GM12878 (cell line): ENCODE measurements at regions not wholly inside any gene's neighbourhood (a gene's known extent, or its start where the extent isn't known, plus 50 kb on each side); places are given as distances from the start of the nearest gene placed in this dataset.

Source experiments
- ATAC-seq: fragments of 200-7000 bp; cut with Tn5 transposase; 3 replicates; pipeline ENCODE4 v1.9.1; 2020; ENCODE audit warnings: mild to moderate bottlenecking, moderate library complexity
- BruUV-seq: library from RNA; stranded (reverse); fragments of 400-500 nt; replicated peaks from 2 replicates; lab custom pipeline; 2021; lab: Mats Ljungman, UMichigan
- CTCF ChIA-PET: fragments of 300-600 bp; sonication (Branson Sonifier 250); formaldehyde crosslinking; extraction: SDS; loops from one replicate; lab custom pipeline; 2021; ENCODE audit warnings: inconsistent platforms; lab: Yijun Ruan, JAX
- POLR2A ChIA-PET: fragments of 350-600 bp; formaldehyde crosslinking; extraction: SDS; loops from one replicate; lab custom pipeline; 2021; ENCODE audit warnings: inconsistent platforms; lab: Charles Lee
- RAD21 ChIA-PET: fragments of 300-600 bp; sonication (Branson Sonifier 250); formaldehyde crosslinking; loops from one replicate; lab custom pipeline; 2023; ENCODE audit warnings: antibody characterized with exemption; ENCODE audit not compliant: unreplicated experiment; lab: Charles Lee
- SMC1A ChIA-PET: fragments of 300-600 bp; sonication (Branson Sonifier 250); formaldehyde crosslinking; loops from one replicate; lab custom pipeline; 2023; ENCODE audit not compliant: unreplicated experiment, uncharacterized antibody; lab: Charles Lee
- DNase-seq: peaks from one replicate; pipeline ENCODE4 v3.0.0-alpha.2; 2011; ENCODE audit warnings: low read depth, low spot score
- FAIRE-seq: peaks from 3 replicates; lab custom pipeline; 2011; peaks lifted over from hg19 to GRCh38; lab: Jason Lieb, UNC
- H2AFZ ChIP-seq: 2 replicates; pipeline ENCODE4 v1.6.0; 2011; ENCODE audit warnings: low read depth, low read length, control low read depth; ENCODE audit not compliant: control insufficient read depth
- H3K27ac ChIP-seq: 2 replicates; pipeline ENCODE4 v1.5.1; 2011; ENCODE audit warnings: control low read depth; ENCODE audit not compliant: control insufficient read depth, insufficient read depth
- H3K27me3 ChIP-seq, 2 experiments: replicated peaks in 1 of 2; 2 replicates each; pipeline versions ENCODE4 v1.6.0 to v1.6.1; 2011; ENCODE audit warnings: low read length in 1 of 2; ENCODE audit not compliant: control insufficient read depth in 2 of 2, insufficient read depth in 2 of 2
- H3K36me3 ChIP-seq, 2 experiments: 2 replicates each; pipeline ENCODE4 v1.5.1; 2011; ENCODE audit warnings: low read length in 1 of 2; ENCODE audit not compliant: control insufficient read depth in 2 of 2, insufficient read depth in 2 of 2
- H3K4me1 ChIP-seq: 2 replicates; pipeline ENCODE4 v1.6.1; 2011; ENCODE audit warnings: mild to moderate bottlenecking, low read length, moderate library complexity, mixed read lengths; ENCODE audit not compliant: control insufficient read depth, insufficient read depth
- H3K4me2 ChIP-seq: 2 replicates; pipeline ENCODE4 v1.6.0; 2011; ENCODE audit warnings: control low read depth; ENCODE audit not compliant: control insufficient read depth, insufficient read depth
- H3K4me3 ChIP-seq: fragments of 200-600 bp; sonication (generic); 2 replicates; pipeline ENCODE4 v1.5.1; 2016
- H3K79me2 ChIP-seq: 2 replicates; pipeline ENCODE4 v1.6.0; 2011; ENCODE audit warnings: low read length; ENCODE audit not compliant: control insufficient read depth, insufficient read depth
- H3K9ac ChIP-seq: 2 replicates; pipeline ENCODE4 v1.8.0; 2011; ENCODE audit warnings: low read length, control low read depth, mixed read lengths; ENCODE audit not compliant: control insufficient read depth, insufficient read depth
- H3K9me3 ChIP-seq: replicated peaks from 3 replicates; pipeline ENCODE4 v1.5.1; 2011; ENCODE audit warnings: mild to moderate bottlenecking, low read length; ENCODE audit not compliant: control insufficient read depth, insufficient read depth
- H4K20me1 ChIP-seq: 2 replicates; pipeline ENCODE4 v1.6.0; 2011; ENCODE audit not compliant: control insufficient read depth, insufficient read depth
- HDAC6 ChIP-seq: fragments of 200-600 bp; sonication (generic); IDR thresholded peaks from one replicate; pipeline ENCODE4 v1.8.0; 2017; ENCODE audit warnings: antibody characterized with exemption; ENCODE audit not compliant: unreplicated experiment
- JUNB ChIP-seq: IDR thresholded peaks from 2 replicates; pipeline ENCODE4 v1.6.1; 2016; ENCODE audit warnings: antibody characterized with exemption, mild to moderate bottlenecking
- NFYA ChIP-seq: IDR thresholded peaks from 2 replicates; pipeline ENCODE4 v1.6.1; 2011; ENCODE audit warnings: low read depth, mild to moderate bottlenecking, low read length, improper control_type of control experiment, borderline replicate concordance
- SMAD1 ChIP-seq: fragments of 450-650 bp; IDR thresholded peaks from 2 replicates; pipeline ENCODE4 v1.6.1; 2018; ENCODE audit warnings: mild to moderate bottlenecking, low read depth; ENCODE audit not compliant: partially characterized antibody
- STAT1 ChIP-seq: fragments of 450-650 bp; conservative IDR thresholded peaks from 2 replicates; pipeline ENCODE4 v1.6.1; 2014; ENCODE audit warnings: antibody characterized with exemption, mild to moderate bottlenecking
- STAT3 ChIP-seq: IDR thresholded peaks from 2 replicates; pipeline ENCODE4 v1.6.1; 2011; ENCODE audit warnings: low read depth, low read length, improper control_type of control experiment
- TARDBP ChIP-seq: IDR thresholded peaks from 2 replicates; pipeline ENCODE4 v1.6.1; 2016; ENCODE audit warnings: borderline replicate concordance
- ZNF24 ChIP-seq: fragments of 450-650 bp; IDR thresholded peaks from 2 replicates; pipeline ENCODE4 v1.6.1; 2017; ENCODE audit warnings: antibody characterized with exemption, mild to moderate bottlenecking
- whole genome bisulfite sequencing: methylation state at CpG from one replicate; pipeline ENCODE4 v1.1.6; 2016; ENCODE audit warnings: low lambda C conversion rate; ENCODE audit not compliant: insufficient replicate concordance, insufficient coverage; ENCODE audit errors: missing lambda C conversion rate; 5-methylcytosine and 5-hydroxymethylcytosine counted together
- in situ Hi-C: fragments of 300-500 bp; cut with MboI; formaldehyde crosslinking; loops from 9 replicates; pipeline ENCODE4 v1.14.3; 2018; ENCODE audit warnings: mixed read lengths
- intact Hi-C: fragments of 100-400 bp; cut with micrococcal nuclease; formaldehyde crosslinking; loops from one replicate; pipeline ENCODE4 v1.14.2; 2022; ENCODE audit not compliant: unreplicated experiment

GRCh38 chr12:83321971-83322370, 635.3 kb downstream of the TMTC2 start (continued):
- TF ChIP-seq SMAD1 (no peak), STAT1 (no peak), HDAC6 (no peak), JUNB (no peak), NFYA (no peak), STAT3 (no peak)

GRCh38 chr12:83320350-83320749, 633.6 kb downstream of the TMTC2 start:
- Histone ChIP-seq H3K27ac (no peak overlapping the region), H4K20me1 (no peaks in the 10 kb centered on the region), H3K9me3 (no peaks in the 10 kb centered on the region), H3K4me2 (no peak overlapping the region), H3K4me1 (no peaks in the 10 kb centered on the region), H3K4me3 (no peak overlapping the region), H2AFZ (no peak overlapping the region), H3K27me3 (no peaks in the 10 kb centered on the region), H3K36me3 (no peaks in the 10 kb centered on the region), H3K79me2 (no peaks in the 10 kb centered on the region), H3K9ac (no peak overlapping the region)
- 0% methylated on average over 2 of the region's 2 CpGs for WGBS
- CTCF ChIA-PET: no interaction called here
- in situ Hi-C loops: no loop called here
- no peak for ATAC-seq
- TF ChIP-seq TARDBP (no peak), ZNF24 (peak; percentile 82)
- FAIRE-seq: no peak
- BruUV-seq: no TSS peak
- DNase-seq: no peak
- POLR2A ChIA-PET: no interaction called here
- RAD21 ChIA-PET: no interaction called here
- SMC1A ChIA-PET: no interaction called here
- intact Hi-C loops: no loop called here
